Stimulated activated naive CD4-positive, alpha-beta T cell (primary cell): ENCODE measurements at regions not wholly inside any gene's neighbourhood (a gene's known extent, or its start where the extent isn't known, plus 50 kb on each side); places are given as distances from the start of the nearest gene placed in this dataset.

Source experiments
- DNase-seq, 6 experiments: peaks; one replicate each; lab custom pipeline; 2025; lab: John Stamatoyannopoulos, UW

DNA sequence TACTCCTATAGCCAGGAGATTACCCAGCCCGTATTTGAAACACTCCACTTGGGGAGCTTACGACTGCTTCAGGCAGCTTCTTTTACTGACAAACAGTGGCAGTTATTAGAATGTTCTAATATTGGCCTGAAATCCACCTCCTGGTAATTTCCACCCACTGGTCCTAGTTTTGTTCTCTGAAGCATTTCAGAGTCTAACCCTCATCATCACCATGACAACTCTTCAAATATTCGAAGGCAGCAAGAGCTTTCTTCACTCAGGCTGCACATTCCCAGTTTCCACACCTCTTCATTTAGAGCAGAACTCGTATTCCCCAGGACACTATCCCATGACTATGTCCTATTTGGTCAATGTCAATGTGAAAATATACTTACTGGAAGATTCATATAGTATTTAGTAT is 325.6 kb downstream of the UBE3D start:
- no peak for DNase-seq

- DNase-seq: no peak
Observed at GRCh38 chr6:82741325-82741995, 324.2 kb downstream of the UBE3D start.

DNA sequence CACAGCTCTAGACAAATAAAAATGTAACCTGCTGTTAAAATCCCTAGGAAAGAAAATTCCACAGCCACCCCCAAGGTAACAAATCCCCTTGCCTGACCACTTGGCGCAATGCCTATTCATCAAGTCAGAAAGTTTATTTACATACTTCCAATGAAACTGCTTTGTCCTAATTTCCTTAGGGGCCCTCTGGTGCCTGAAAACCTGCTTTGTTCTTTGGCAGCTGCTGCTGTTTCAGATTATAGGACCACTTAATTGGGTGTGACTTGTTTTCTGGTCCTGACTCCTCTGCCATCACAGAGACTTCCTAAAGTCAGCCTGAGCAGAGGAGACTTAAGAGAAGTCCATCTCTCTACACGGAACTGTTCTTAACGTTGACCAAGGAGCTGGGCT is 323.6 kb downstream of the UBE3D start:
- no peak for DNase-seq

DNA sequence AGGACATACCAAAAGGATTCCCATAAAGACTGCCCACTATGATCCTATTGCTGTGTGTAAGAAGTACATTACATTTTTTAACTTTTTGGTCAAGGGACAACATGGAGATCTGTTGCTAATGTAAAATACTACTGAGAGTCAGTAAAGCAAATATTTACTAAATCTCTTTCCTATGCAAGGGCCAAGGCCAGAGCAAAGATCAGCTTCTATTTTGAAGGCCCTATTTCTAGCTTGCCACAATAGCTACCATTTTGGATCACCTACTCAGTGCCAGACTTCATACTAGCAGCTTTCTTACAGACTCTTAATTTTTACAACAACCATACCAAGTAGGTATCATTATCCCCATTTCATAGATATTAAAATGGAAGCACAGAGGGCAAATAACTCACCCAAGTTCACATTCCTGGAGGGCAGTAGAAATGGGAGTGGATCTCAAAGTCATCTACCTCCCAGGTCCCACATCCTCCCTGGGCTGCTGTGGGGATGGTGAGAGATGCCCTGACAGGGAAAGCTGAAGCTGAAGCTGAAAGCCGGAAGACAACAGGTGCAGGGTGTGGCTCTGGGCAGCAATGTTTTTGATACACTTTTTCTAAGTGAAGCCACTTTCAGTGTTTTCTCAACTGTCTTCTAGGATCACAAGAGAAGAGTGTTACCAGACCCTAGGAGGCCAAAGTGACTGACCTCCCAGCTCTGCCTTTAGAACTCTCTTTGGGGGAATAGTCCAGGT is 321.2 kb downstream of the UBE3D start:
- DNase-seq: no peak

DNA sequence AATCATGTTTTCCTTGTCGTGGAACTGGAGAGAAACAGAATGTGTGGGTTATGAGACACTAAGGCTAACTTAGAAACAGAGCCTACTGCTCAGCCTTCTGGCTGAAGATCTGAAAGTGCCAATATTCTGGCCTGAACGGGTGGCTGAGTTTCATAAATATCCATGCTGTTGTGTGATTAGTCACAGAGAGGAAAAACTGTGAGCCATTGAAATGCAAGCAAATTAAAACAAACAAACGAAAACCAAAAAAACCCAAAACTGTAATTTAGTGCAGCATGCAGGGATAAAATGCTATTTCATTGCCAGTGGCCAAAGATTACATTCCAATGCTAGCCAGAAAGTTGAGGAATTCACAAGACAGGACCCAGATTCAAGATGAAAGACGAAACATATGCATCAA is 315.1 kb downstream of the UBE3D start:
- DNase-seq: no peak

DNA sequence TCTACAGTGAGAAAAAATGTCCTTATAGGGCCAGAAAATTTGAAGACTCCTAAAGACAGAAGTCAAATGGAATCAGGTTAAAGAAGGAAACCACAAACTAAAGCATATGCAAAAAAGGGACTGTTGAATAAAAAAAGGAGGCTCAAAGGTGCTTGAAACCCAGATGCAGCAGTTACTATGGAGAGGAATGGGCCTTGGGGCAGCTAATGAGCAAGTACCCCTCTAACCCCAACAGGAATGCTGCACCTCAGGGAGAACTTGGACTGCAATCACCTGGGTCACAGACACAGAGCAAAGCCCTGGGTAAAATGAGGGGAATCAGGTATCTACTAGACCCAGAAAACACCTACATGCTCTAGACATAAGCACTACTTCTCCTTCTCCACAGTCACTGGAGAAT is 313.9 kb downstream of the UBE3D start:
- no peak for DNase-seq

- DNase-seq: no peak
Observed at GRCh38 chr6:82761674-82762345, 303.8 kb downstream of the UBE3D start.

DNA sequence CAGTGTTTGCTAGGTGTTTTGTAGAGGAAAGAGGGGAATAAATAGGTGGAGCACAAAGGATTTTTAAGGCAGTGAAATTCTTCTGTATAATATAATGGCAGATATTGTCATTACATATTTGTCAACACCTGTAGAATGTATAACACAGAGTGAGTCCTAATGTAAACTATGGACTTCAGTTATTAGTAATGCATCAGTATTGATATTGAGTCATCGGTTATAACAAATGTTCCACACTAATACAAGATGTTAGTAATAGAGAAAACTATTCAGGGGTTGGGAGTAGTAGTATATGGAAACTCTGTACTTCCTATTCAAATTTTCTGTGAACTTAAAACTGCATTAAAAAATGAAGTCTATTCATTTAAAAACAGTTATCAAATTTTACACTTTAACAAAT is 299.2 kb downstream of the UBE3D start:
- no peak for DNase-seq

GRCh38 chr6:82767037-82767436 is 298.6 kb downstream of the UBE3D start:
- no peak for DNase-seq

- no peak for DNase-seq
Observed at GRCh38 chr6:82767447-82767846, 298.2 kb downstream of the UBE3D start.

DNA sequence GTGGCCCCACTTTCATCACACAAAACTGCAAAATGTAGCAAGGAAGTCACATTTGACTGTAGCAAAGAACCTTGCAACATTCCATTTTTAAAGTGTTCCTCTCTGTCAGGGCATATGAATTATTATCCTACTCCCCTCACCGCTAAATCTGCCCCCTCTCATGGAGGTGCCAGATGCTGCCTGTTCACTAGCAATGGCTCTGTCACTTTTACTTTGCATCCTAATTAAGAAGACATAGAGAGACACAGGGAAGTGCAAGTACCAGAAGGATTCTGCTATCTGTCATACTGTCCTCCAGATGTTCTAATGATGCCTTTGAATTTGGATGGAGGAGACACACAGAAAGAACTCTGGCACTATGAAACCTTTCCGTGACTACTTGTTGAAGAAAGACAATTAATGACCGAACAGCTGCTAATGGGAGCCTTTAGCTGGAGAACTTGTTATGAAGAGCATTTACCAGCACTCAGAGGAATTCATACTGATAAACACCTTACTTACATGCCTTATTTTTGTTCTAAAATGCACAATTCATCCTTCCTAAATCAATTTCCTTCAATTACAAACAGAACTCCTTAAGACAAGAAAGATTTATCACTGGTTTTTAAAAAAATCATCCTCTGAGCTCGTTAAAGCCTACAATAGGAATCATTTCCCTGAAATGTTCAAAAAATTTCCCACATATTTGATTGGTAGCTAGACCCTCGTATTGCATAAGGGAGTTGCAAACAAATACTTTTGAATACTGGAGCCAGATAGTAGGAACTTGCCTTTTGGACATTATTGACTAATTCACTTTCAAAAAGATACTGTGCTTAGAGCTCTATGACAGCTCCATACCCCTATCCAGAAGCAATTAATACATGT is 292.6 kb downstream of the UBE3D start:
- DNase-seq: no peak

- DNase-seq: no peak
Observed at GRCh38 chr6:82775361-82775760, 290.3 kb downstream of the UBE3D start.

GRCh38 chr6:82775981-82776380 is 289.7 kb downstream of the UBE3D start:
- DNase-seq: no peak

GRCh38 chr6:82779041-82779440 is 286.6 kb downstream of the UBE3D start:
- no peak for DNase-seq

DNA sequence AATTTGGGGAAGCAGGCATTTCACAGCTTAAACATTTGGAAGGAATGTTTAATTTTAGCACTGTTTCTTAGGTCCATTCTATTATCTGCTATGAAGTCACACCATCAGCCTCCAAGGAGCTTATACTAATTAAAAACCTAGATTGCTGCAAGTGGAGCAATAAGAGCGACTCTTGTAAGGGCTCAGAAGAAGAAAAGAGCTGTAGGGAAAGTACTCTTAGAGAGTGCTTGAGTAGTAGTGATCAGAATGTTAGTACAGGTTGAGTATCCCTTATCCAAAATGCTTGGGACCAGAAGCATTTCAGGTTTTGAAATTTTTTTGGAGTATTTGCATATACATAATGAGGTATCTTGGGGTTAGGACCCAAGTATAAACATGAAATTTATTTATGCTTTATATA is 285.3 kb downstream of the UBE3D start:
- no peak for DNase-seq

- no peak for DNase-seq
Observed at GRCh38 chr6:82781620-82782204, 283.9 kb downstream of the UBE3D start.

- DNase-seq: no peak
Observed at GRCh38 chr6:82783587-82784236, 281.9 kb downstream of the UBE3D start.

DNA sequence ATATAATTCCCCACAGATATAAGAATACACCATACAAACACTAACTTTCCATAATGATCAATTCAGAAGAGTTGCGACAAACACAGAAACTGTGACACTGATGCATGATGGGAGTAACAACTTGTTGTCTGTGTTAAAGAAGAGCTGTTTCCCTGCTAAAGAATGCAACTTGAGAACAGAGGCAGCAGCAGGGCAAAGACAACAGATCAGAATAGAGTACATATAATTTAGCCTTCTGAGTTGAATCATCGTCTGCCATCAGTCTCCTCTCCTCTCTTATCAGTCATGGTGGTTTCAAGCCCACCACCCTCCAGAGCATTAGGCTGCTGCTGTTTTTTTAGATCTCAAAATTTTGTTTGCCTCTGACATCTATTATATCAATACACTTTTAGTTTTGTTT is 280.4 kb downstream of the UBE3D start:
- no peak for DNase-seq

- DNase-seq: no peak
Observed at GRCh38 chr6:82786248-82786647, 279.4 kb downstream of the UBE3D start.

DNA sequence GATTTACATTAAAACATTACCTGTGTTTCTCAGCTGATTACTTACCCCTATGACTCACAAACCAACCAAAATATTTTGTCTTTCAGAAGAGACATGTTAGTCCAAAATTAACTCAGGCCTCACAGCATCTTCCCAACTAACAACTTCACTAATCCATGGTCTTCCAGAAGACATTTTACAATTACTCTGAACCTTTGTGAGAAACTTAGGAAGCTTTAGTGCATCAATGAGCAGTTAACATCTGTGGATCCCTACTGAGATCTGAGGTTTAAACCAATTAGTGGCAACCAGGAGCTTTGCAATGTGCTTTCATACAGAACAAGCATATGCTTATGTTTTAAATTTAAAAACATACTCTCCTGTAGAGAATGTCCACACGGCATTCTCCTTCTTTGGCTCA is 269.7 kb downstream of the UBE3D start:
- DNase-seq: no peak

- DNase-seq: no peak
Observed at GRCh38 chr6:82801083-82801482, 264.6 kb downstream of the UBE3D start.
